ENCODE measurements at regions not wholly inside any gene's neighbourhood (a gene's known extent, or its start where the extent isn't known, plus 50 kb on each side); places are given as distances from the start of the nearest gene placed in this dataset.

DNA sequence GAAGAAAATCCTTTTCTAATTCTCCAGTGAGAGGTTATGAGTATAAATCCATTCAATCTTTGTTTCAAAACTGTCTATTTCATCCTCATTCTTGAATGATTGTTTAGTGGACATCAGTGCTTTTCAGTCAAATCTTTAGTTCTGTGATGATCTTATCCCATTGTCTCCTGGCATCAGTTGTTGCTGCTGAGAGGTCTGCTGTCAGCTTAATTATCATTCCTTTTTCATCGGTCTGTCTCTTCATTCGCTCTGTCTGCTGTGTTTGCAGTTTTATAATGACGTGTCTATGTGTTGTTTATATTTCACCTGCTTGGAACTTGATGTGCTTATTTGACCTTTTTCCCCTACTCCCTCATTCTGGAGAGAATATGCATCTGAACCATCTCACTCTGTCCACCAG, 69.2 kb upstream of the GLI2 start:
- no peak for DNase-seq (ENCODE audit: extremely low read depth, low read depth, low spot score)

DNA sequence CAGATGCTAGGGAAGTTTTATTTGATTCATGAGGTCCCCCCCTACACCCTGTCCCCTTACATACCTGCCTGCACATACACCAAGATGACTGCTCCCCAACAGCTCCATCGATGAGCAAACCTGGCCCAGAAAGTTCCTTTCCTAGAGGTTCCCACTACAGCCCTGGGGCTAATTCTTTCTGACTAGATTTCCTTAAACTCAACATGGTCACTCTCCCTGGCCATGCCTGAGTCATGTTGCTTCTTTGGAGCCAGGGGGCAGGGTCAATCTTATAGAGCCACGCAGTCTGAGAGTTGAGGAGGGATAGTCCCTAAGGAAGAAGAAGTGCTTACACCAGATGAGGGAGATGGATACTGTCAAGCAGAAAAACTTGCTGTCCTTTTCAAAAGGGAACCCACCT, 67.7 kb upstream of the GLI2 start:
- no peak for DNase-seq (ENCODE audit: extremely low read depth, low read depth, low spot score)

DNA sequence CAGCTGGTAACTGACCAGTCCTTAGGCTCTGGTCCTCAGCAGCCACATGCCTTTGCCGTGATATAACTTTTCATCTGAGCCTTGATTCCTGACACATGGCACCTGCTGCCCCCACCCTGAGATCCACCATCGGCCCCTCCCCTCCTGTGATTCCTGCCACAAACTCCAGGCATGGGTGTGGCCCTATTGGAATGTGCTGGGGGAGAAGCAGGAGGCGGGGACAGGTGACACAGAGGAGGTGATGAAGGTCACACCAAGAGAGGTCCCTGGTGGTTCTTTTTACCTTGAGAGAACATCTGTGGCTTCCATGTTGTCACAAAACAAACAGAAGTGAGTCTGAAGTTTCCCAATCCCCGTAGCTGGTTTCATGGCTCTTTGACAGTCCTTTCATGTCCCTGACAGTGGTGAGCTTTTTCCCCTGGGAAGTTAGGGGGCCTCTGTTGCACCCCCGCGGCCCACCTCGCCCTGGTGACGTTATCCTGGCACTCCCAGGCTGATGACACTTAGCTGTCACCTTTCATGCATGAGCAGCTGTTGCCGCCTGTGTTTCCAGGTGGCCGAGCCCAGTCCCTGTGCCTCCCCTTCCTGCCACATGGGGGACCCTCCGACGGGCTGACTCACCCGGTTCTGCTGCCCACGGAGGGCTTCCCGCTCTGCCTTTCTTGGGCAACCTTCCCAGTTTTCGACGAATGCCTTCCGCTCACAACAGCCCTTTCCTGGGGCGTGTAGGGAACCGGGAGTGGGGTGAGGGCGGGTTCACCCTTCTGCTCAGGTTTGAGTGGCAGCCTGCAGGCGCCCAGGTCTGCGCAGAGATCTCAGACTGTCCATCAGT, 66.3 kb upstream of the GLI2 start:
- no peak for DNase-seq (ENCODE audit: extremely low read depth, low read depth, low spot score)

DNA sequence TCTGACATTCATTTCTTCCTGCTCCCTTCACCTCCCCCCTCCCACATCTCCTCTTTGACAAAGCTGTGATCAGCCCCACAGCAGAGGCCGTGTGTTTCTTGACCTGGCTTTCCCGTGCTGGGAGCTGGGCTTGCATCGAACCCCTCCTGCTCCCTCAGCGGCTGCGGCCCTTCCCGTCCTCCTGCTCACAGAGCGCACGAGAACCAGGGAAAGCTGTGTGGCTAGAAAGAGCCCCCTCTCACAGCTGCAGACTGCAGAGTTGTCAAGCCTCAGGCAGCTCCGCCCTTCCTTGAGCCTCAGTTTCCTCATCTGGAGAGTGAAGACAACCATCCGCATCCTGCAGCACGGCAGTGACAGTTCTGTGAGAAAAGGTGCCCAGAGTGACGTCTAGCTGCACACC, 65.7 kb upstream of the GLI2 start:
- DNase-seq (ENCODE audit: extremely low read depth, low read depth, low spot score), result no peak

GRCh38 chr2:120670371-120670770, 65.3 kb upstream of the GLI2 start:
- DNase-seq (ENCODE audit: extremely low read depth, low read depth, low spot score), result no peak

- DNase-seq (ENCODE audit: extremely low read depth, low read depth, low spot score), result no peak
Measured at GRCh38 chr2:120670771-120671480, 64.7 kb upstream of the GLI2 start.

DNA sequence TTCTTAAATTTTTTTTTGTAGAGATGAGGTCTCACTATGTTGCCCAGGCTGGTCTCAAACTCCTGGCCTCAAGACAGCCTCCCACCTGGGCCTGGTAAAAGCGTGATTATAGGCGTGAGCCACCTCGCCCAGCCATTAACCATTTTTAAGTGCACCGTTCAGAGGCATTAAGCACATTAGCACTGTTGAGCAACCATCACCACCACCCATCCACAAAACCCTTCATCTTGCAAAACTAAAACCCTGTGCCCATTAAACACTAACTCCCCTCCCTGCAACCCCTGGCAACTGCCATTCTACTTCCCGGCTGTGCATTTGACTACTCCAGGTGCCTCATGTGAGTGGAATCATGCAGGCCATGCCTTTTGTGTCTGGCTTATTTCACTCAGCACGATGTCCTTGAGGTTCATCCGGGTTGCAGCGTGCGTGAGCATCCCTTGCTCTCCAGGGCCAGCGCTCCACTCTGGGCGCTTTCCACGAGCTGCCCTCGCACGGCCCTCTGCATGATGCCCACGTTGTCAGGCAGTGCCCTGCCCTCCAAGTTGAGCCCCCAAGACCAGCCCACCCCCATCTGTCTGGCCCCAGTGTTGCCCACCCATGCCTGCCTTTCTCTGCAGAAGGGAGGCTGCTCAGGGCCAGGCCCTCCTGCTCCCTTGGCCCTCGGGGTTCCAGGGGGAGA, 63.0 kb upstream of the GLI2 start:
- no peak for DNase-seq (ENCODE audit: extremely low read depth, low read depth, low spot score)

DNA sequence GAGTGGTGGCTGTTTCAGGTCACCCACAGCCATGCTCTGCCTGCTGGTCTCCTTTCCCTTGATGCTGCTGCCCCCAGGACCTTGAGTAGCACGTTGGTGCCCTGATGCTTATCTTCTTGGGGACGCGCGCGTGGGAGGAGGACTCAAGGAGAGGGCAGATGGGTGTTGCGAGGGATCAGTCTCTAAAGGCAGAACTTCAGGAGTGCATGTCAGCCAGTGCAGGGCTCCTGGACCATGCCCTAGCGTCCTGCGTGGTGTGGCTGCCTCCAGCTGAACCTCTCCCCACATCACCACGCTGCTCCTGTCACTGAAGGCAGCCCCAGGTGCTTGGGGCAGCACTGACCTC, 62.5 kb upstream of the GLI2 start:
- DNase-seq (ENCODE audit: extremely low read depth, low read depth, low spot score), result no peak

- no peak for DNase-seq (ENCODE audit: extremely low read depth, low read depth, low spot score)
Measured at GRCh38 chr2:120673571-120674061, 62.1 kb upstream of the GLI2 start.

- DNase-seq (ENCODE audit: extremely low read depth, low read depth, low spot score), result no peak
Measured at GRCh38 chr2:120674246-120675170, 61.2 kb upstream of the GLI2 start.

GRCh38 chr2:120675460-120676130, 60.1 kb upstream of the GLI2 start:
- no peak for DNase-seq (ENCODE audit: extremely low read depth, low read depth, low spot score)

DNA sequence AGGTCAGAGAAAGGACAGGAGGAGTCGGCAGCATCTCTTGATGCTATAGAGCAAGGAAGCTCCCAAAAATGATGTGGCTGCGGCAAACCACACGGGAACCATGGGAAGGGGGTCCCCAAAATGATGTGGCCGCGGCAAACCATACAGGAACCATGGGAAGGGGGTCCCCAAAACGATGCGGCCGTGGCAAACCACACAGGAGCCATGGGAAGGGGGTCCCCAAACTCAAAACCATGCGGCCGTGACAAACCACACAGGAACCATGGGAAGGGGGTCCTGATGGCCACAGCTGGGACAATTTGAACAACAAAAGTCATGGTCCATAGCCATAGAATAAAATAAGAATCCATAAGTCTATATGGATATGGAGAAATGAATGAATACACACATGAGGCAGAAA, 58.4 kb upstream of the GLI2 start:
- no peak for DNase-seq (ENCODE audit: extremely low read depth, low read depth, low spot score)

DNA sequence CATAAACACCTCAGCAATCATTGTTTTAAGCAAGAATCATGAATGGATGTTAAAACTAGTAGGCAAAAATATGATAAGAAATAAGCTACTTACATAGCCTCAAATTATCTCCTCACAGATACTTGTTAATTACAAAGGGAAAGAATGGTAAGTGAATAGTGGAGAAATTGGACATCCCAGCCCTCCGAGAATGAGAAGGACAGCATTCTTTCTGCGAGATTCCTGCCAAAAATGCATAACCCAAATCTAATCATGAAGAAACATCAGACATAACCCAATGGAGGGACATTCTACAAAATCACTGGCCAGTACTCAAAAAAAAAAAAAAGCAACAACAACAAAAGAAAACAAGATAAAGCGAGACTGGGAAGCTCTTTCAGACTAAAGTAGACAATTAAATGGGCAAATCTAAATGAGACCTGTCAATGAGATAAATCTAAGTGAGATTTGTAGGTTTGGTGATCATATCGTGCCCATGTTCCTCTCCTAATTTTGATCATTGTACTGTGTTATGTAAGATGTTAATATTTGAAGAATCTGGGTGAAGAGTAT, 57.9 kb upstream of the GLI2 start:
- no peak for DNase-seq (ENCODE audit: extremely low read depth, low read depth, low spot score)

DNA sequence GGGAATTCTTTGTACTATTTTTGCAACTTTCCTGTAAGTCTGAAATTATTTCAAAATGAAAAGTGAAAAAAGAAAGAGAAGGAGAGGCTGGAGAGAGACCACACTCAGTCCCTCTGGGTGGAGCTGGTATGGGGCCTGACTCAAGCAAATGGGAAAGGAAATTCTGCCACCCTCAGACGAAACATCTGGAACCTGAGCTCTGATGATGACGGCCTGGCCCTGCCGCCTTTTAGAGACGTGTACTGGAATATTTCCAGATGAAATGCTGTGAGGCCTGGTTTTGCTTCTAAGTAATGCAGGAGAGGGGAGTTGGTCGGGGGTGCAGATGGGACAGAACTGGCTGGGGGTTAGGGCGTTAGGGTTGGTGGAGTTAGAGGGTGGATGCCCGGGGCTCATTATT, 57.4 kb upstream of the GLI2 start:
- no peak for DNase-seq (ENCODE audit: extremely low read depth, low read depth, low spot score)

GRCh38 chr2:120678926-120679325, 56.7 kb upstream of the GLI2 start:
- DNase-seq (ENCODE audit: extremely low read depth, low read depth, low spot score), result no peak

DNA sequence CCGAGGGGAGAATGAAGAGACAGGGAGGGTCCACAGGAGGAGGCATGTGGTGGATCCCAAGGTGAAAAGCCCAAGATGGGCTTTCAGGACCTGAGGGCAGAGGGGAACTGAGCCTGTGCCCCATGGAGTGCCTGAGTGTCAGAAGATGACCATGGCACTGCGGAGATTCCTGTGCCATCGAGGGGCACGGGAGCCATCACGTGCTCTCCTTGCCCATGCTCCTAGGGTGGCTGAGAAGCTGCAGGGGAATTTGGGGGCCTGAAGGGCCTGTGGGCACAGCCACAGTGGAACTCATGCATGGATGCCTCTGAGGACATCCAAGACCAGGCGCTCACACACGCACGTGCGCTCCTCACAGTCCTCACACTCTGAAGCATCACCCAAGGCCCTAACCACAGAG, 56.1 kb upstream of the GLI2 start:
- no peak for DNase-seq (ENCODE audit: extremely low read depth, low read depth, low spot score)

GRCh38 chr2:120680136-120680761, 55.4 kb upstream of the GLI2 start:
- no peak for DNase-seq (ENCODE audit: extremely low read depth, low read depth, low spot score)

DNA sequence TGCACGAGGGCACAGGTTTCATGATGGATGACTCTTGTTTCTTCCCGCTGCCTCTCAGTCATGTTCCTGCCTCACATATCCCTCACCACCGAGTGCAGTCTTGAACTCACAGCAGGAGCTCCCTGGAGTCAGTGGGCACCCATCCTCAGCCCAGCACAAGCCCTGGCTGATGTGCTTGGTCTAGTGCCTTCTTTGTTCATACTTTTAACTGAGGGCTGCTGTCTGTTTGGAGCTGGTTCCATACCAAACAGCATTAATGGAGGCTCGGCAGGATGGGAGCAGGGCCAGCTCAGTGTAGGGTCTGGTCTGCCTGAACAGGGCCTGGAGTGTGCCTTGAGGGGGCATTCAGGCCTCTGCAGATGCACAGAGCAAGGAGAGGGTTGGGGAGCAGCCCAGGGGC, 54.5 kb upstream of the GLI2 start:
- DNase-seq (ENCODE audit: extremely low read depth, low read depth, low spot score), result no peak

- DNase-seq (ENCODE audit: extremely low read depth, low read depth, low spot score), result no peak
Measured at GRCh38 chr2:120681696-120682288, 53.9 kb upstream of the GLI2 start.

All from glomerular endothelial cell (primary cell).